ENCODE measurements at regions not wholly inside any gene's neighbourhood (a gene's known extent, or its start where the extent isn't known, plus 50 kb on each side); places are given as distances from the start of the nearest gene placed in this dataset.

DNA sequence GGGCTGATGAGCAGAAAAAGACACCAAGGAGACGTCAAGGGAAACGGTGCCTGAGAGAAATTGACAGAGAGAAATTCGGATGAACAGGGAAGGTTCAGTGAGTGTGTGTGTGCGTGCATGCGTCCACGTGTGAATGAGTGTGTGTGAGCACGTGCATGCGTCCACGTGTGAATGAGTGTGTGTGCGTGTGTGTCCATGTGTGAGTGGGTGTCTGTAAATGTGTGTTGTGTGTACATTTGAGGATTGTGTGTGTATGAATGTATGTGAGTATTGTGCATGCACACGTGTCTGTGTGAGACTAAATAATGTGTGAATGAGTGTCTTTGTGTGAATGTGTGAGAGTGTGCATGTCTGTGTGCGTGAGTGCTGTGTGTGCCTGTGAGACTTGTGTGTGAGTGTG, 137.4 kb upstream of the MED13L start:
- TF ChIP-seq, protein P1, sequence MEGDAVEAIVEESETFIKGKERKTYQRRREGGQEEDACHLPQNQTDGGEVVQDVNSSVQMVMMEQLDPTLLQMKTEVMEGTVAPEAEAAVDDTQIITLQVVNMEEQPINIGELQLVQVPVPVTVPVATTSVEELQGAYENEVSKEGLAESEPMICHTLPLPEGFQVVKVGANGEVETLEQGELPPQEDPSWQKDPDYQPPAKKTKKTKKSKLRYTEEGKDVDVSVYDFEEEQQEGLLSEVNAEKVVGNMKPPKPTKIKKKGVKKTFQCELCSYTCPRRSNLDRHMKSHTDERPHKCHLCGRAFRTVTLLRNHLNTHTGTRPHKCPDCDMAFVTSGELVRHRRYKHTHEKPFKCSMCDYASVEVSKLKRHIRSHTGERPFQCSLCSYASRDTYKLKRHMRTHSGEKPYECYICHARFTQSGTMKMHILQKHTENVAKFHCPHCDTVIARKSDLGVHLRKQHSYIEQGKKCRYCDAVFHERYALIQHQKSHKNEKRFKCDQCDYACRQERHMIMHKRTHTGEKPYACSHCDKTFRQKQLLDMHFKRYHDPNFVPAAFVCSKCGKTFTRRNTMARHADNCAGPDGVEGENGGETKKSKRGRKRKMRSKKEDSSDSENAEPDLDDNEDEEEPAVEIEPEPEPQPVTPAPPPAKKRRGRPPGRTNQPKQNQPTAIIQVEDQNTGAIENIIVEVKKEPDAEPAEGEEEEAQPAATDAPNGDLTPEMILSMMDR (IDR thresholded peaks at IDR 0.05): no peak
- no peak for TF ChIP-seq POLR2A (IDR thresholded peaks at IDR 0.05)

Measured in right lobe of liver (tissue), 4 donors.